GM18951 (cell line): ENCODE measurements at regions not wholly inside any gene's neighbourhood (a gene's known extent, or its start where the extent isn't known, plus 50 kb on each side); places are given as distances from the start of the nearest gene placed in this dataset.

ENCODE experiments used
- POLR2A ChIP-seq: IDR thresholded peaks from 4 replicates; pipeline ENCODE4 v1.6.1; 2011; ENCODE audit warnings: mild to moderate bottlenecking; ENCODE audit not compliant: insufficient read length, insufficient read depth; ENCODE audit errors: extremely low read depth
- in situ Hi-C: fragments of 300-500 bp; cut with MboI; formaldehyde crosslinking; loops from one replicate; pipeline ENCODE4 v1.12.0; 2022; ENCODE audit warnings: low sequenced_read_pairs, mixed read lengths, inconsistent platforms; ENCODE audit not compliant: unreplicated experiment

DNA sequence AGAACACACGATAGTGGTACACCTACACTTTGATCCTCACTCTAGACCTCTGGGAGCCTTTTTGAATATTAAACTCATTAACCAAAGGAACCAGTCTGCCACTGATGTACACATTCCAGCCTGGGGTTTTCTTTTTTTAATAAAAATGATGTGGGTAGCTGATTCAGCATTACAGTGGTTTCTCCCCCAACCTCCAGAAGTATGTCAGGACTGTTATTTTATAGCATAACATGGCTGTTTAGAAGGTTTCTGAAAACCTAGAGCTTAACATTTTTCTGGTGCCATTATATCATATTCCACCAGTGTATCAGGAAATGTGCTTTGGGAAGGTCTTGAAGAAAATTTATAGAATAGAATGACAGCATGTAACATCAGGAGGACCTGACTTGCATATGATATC lies 540.9 kb upstream of the WWC1 start:
- in situ Hi-C loops, result no loop called here

DNA sequence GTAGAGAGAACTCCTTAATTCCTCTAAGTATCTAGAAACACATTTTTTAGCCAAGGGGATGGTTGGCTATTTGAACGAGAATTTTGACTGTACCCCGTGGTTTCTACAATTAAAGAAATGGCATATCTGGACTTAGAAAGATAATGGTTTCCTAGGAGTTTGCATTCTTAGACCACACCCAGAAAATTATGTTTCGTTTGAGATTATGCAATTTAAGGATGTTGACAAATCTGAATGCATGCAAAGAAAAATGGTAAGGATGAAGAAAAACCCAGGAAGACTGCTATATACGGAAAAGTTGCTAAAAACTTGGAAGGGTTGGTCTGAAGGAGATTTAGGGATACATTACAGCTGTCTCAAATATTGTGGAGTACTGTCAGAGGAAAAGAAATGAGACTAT lies 538.5 kb upstream of the WWC1 start:
- no peak for TF ChIP-seq POLR2A
- in situ Hi-C loops, result no loop called here

More for the DNA sequence above, 540.9 kb upstream of the WWC1 start:
- no peak for TF ChIP-seq POLR2A

DNA sequence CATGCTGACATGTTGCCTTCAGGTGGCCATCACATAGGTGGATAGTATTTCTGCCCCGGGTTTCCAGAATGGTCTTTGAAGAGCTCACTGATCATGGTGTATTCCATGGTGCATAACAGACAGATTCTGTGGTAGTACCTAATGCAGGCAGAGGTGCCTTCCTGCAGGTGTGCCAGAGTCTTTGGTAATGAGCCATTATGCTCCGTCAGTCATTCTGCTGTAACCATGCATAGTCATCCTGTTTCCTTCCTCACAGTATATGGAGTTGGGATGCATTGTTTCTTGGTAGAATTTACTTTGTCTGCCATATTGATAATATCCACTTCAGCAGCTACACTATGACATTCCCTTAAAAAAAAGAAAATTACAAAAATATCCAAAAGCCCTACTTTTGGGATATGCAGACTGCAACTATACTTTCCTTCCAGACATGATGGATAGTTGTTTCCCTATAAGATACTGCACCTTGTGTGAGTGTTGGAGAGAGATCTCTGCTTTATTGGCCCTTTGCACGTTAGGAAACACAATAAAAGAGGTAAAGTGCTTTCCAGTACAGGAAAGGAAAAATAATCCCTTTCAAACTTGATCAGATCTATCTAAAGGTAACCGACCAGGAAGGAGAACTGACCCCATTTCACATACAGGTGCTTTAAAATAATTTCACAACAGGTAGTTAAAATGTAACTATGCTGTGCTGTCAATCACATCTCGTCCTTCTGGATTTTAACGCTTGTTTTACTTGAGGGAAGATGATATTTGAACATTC lies 537.5 kb upstream of the WWC1 start:
- in situ Hi-C loops, result no loop called here
- no peak for TF ChIP-seq POLR2A

DNA sequence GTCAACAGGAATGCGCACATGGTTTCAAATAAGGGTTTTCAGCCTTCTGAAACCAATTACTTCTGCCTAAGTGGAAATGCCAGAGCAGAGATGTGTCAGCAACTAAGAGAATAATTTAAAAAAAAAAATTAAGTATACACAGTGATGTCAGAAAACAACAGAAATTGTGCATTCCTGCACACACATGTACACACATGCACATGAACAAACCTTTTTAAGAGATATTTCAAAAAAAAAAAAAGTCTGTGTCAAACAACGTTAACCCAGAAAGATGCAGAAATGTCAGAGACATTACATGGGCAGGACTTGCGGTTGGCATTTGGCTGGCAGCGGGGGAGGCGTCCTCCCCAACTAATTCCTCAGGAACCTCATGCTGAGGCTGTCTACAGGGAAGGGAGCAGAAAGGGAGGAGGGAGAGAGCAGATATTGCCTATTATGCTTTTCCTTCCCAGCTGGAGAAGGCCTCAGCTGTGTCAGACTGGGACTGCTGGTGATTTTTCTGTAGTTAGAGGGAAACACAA lies 536.9 kb upstream of the WWC1 start:
- TF ChIP-seq POLR2A, result no peak
- in situ Hi-C loops, result no loop called here

- in situ Hi-C loops, result no loop called here
- TF ChIP-seq POLR2A, result no peak
Measured at GRCh38 chr5:167755420-167755819, 536.0 kb upstream of the WWC1 start.

DNA sequence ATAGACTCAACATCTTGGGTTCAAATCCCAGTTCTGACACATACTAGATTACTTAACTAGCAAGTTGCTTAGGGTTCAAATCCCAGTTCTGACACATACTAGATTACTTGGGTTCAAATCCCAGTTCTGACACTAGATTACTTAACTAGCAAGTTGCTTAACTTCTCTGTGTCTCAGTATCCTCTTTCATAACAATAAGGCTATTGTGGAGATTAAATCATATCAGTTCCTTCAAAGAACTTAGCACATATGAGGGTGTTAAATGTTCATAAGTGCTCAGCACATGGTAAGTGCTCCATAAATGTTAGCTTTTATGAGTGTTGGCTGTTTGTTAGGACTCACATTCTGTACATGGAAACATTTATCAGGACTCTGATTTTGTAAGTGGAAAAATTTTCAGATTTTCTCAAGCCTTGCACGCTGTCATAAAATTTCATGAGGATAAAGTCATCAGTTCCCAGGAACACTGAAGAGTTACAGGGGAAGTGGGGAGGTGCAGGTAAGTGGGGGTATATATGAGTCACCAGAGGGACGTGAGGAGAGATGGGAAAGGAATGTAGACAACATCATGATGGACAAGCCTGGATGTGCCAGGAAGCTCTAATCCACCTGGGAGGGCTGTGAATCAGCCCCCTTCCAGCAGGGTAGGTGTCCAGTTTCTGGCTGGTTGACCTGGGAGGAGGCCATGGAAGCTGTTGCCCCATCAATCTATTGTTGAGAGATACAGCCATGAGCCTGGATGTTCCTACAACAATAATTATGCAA lies 532.2 kb upstream of the WWC1 start:
- in situ Hi-C loops, result no loop called here
- TF ChIP-seq POLR2A, result no peak

DNA sequence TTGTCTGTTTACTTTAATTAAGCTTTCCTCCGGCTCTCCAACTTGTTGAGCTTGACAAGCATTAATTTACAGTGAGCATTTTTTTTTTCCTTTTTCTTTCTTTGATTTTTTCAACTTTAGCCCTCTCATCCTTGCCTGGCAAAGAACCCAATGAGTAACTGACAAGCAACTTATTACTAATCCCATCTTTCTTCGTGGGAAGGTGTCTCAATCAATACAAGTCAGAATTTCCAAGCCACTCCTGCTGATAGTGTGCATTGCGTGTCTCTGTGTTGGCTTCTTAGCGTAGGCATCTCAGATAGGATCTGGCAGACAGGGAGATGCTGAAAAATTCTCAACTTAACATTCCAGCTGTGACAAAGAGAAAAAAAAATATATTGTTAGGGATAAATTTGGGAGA lies 527.7 kb upstream of the WWC1 start:
- in situ Hi-C loops, result no loop called here
- no peak for TF ChIP-seq POLR2A

GRCh38 chr5:167764641-167765289 lies 526.7 kb upstream of the WWC1 start:
- in situ Hi-C loops, result no loop called here
- no peak for TF ChIP-seq POLR2A

- TF ChIP-seq POLR2A, result no peak
- in situ Hi-C loops, result no loop called here
Measured at GRCh38 chr5:167765352-167765751, 526.1 kb upstream of the WWC1 start.

DNA sequence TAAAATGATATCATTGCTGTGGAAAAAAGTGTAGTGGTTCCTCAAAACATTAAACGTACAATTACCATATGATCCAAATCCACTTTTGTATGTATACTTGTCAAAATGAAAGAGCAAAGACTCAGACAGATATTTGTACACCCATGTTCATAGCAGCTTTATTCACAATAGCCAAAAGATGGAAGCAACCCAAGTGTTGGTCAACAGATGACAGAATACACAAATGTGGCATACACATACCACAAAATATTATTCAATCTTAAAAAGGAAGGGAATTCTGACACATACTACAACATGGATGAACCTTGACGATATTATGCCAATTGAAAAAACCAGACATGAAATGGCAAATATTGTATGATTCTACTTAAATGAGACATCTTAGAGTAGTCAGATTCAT lies 524.5 kb upstream of the WWC1 start:
- TF ChIP-seq POLR2A, result no peak
- in situ Hi-C loops, result no loop called here

DNA sequence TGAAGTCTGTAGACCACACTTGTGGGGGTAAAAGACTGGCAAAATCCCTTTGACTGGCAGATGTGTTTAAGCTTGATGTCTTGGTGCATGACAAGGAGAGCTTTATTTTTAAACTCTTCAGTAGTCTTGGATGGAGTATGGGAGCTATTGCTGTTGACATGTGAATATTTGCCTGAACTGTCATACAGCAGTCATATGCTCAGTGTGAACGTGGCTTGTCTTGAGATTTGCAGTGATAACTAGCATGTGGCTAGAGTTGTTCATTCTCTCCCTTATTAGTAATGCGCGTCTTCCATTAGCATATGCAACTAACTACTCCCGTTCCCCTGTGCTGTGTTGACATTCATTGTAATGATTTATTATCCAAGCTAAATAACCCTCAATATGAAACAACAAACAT lies 523.6 kb upstream of the WWC1 start:
- in situ Hi-C loops, result no loop called here
- no peak for TF ChIP-seq POLR2A

- TF ChIP-seq POLR2A, result no peak
- in situ Hi-C loops, result no loop called here
Measured at GRCh38 chr5:167769846-167770413, 521.5 kb upstream of the WWC1 start.

GRCh38 chr5:167770461-167770860 lies 521.0 kb upstream of the WWC1 start:
- no peak for TF ChIP-seq POLR2A
- in situ Hi-C loops, result no loop called here

DNA sequence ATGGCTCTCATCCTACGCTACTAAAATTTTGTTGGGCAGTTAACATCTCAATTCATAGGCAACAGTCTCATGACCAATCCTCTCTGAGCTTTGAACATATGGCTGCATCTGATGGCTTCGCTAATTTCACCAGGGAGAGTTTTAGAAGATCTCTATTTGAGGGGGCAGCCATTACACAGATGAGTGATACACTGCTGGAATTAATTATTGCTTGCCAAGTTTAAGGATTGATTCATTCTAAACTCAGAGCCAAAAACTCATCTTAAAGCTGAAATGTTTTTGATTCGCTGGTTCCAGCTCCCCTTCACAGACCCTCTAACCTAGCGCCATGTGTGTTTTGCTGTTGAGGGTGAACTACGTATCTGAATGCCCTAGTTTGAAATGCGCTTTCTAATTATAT lies 519.9 kb upstream of the WWC1 start:
- in situ Hi-C loops, result no loop called here
- TF ChIP-seq POLR2A, result no peak
